Stomach (tissue), 4 donors: ENCODE measurements at regions not wholly inside any gene's neighbourhood (a gene's known extent, or its start where the extent isn't known, plus 50 kb on each side); places are given as distances from the start of the nearest gene placed in this dataset.

Experiments
- EP300 ChIP-seq: sonication (generic); formaldehyde crosslinking; IDR thresholded peaks from one replicate; pipeline ENCODE4 v1.6.1; 2017; ENCODE audit warnings: antibody characterized with exemption
- POLR2A ChIP-seq, 4 donors: fragments of 450-650 bp; IDR thresholded peaks; one replicate each; pipeline ENCODE4 v1.6.1; 2016; ENCODE audit warnings: antibody characterized with exemption in 4 of 4, control low read depth in 2 of 4, mild to moderate bottlenecking in 1 of 4, moderate library complexity in 1 of 4
- POLR2AphosphoS5 ChIP-seq, 3 donors: sonication (generic); formaldehyde crosslinking; IDR thresholded peaks; one replicate each; pipeline ENCODE4 v1.6.1; 2016; ENCODE audit warnings: antibody characterized with exemption in 3 of 3
- TF ChIP-seq, protein P1 (sequence below), 7 experiments: fragments of 450-650 bp in 4 of 7; fragments of 200-600 bp in 3 of 7; sonication (generic) in 3 of 7; IDR thresholded peaks; one replicate each; pipeline ENCODE4 v1.5.1; 2016 to 2019; ENCODE audit warnings: antibody characterized with exemption in 7 of 7, control low read depth in 2 of 7, mild to moderate bottlenecking in 1 of 7

- TF ChIP-seq, protein P1, sequence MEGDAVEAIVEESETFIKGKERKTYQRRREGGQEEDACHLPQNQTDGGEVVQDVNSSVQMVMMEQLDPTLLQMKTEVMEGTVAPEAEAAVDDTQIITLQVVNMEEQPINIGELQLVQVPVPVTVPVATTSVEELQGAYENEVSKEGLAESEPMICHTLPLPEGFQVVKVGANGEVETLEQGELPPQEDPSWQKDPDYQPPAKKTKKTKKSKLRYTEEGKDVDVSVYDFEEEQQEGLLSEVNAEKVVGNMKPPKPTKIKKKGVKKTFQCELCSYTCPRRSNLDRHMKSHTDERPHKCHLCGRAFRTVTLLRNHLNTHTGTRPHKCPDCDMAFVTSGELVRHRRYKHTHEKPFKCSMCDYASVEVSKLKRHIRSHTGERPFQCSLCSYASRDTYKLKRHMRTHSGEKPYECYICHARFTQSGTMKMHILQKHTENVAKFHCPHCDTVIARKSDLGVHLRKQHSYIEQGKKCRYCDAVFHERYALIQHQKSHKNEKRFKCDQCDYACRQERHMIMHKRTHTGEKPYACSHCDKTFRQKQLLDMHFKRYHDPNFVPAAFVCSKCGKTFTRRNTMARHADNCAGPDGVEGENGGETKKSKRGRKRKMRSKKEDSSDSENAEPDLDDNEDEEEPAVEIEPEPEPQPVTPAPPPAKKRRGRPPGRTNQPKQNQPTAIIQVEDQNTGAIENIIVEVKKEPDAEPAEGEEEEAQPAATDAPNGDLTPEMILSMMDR (IDR thresholded peaks at IDR 0.05) = no peak
- TF ChIP-seq POLR2AphosphoS5 (IDR thresholded peaks at IDR 0.05) (no peak), POLR2A (IDR thresholded peaks at IDR 0.05) (no peak), EP300 (no peak)
These were observed 359.4 kb downstream of the HINT1 start for GRCh38 chr5:130805648-130806047.
